Sigmoid colon (tissue), 4 donors: ENCODE measurements at regions not wholly inside any gene's neighbourhood (a gene's known extent, or its start where the extent isn't known, plus 50 kb on each side); places are given as distances from the start of the nearest gene placed in this dataset.

ENCODE experiments used
- CTCF ChIP-seq, 4 experiments: fragments of 450-650 bp in 3 of 4; fragments of 200-600 bp in 1 of 4; IDR thresholded peaks; one replicate each; pipeline ENCODE4 v1.5.1; 2016 to 2019; ENCODE audit warnings: antibody characterized with exemption in 4 of 4, mild to moderate bottlenecking in 3 of 4, moderate library complexity in 2 of 4
- POLR2A ChIP-seq, 2 donors: fragments of 450-650 bp; IDR thresholded peaks; one replicate each; pipeline ENCODE4 v1.6.1; 2016; ENCODE audit warnings: antibody characterized with exemption in 2 of 2, mild to moderate bottlenecking in 2 of 2, moderate library complexity in 2 of 2
- POLR2AphosphoS5 ChIP-seq, 4 donors: sonication (generic); formaldehyde crosslinking; IDR thresholded peaks; one replicate each; pipeline ENCODE4 v1.6.1; 2017; ENCODE audit warnings: antibody characterized with exemption in 4 of 4

GRCh38 chr5:63743096-63743798 is 219.0 kb downstream of the HTR1A start:
- TF ChIP-seq POLR2AphosphoS5 (IDR thresholded peaks at IDR 0.05) (no peak), CTCF (IDR thresholded peaks at IDR 0.05) (no peak), POLR2A (IDR thresholded peaks at IDR 0.05) (no peak)
